ENCODE measurements at regions not wholly inside any gene's neighbourhood (a gene's known extent, or its start where the extent isn't known, plus 50 kb on each side); places are given as distances from the start of the nearest gene placed in this dataset.

GRCh38 chr13:67776151-67776550, 546.0 kb upstream of the PCDH9 start:
- DNase-seq, result no peak
- H3K27ac Mint-ChIP-seq (ENCODE audit: unreplicated experiment), result no peak overlapping the region
- no TSS peak for BruUV-seq (replicated peaks)

GRCh38 chr13:67775359-67775758, 545.2 kb upstream of the PCDH9 start:
- H3K4me1 ChIP-seq, result no peaks in the 10 kb centered on the region
- BruUV-seq (replicated peaks), result no TSS peak
- intact Hi-C loops (cut with micrococcal nuclease; ENCODE audit: unreplicated experiment), result no loop called here
- no peak for TF ChIP-seq CTCF (IDR thresholded peaks at IDR 0.05; ENCODE audit: insufficient read depth in 1 of 2, low read depth in 1 of 2, low read length in 1 of 2, severe bottlenecking in 1 of 2, unreplicated experiment in 1 of 2)
- H3K4me3 ChIP-seq (ENCODE audit: low read depth, low read length), result no peak overlapping the region
- no peak for DNase-seq
- H3K9me3 ChIP-seq, result no peaks in the 10 kb centered on the region
- POLR2A ChIA-PET, result no interaction called here
- H3K27ac Mint-ChIP-seq (ENCODE audit: unreplicated experiment), result no peak overlapping the region
- no peaks in the 10 kb centered on the region for H3K27me3 Mint-ChIP-seq (ENCODE audit: insufficient read depth, unreplicated experiment)
- H3K4me1 Mint-ChIP-seq (ENCODE audit: low read depth, unreplicated experiment), result no peaks in the 10 kb centered on the region
- no peaks in the 10 kb centered on the region for H3K9me3 Mint-ChIP-seq (ENCODE audit: unreplicated experiment)
- H3K36me3 Mint-ChIP-seq (ENCODE audit: insufficient read depth, unreplicated experiment), result no peaks in the 10 kb centered on the region
- CTCF ChIA-PET, result no interaction called here
- no peak overlapping the region for H3K4me3 Mint-ChIP-seq (ENCODE audit: unreplicated experiment)
- no peaks in the 10 kb centered on the region for H3K36me3 ChIP-seq (ENCODE audit: control insufficient read depth, insufficient read depth, low read length)
- H3K27me3 ChIP-seq (replicated peaks; ENCODE audit: control insufficient read depth, insufficient read depth, low read length), result no peaks in the 10 kb centered on the region

More at GRCh38 chr13:67776151-67776550, 546.0 kb upstream of the PCDH9 start:
- H3K9me3 Mint-ChIP-seq (ENCODE audit: unreplicated experiment), result no peaks in the 10 kb centered on the region
- no peak overlapping the region for H3K4me3 Mint-ChIP-seq (ENCODE audit: unreplicated experiment)
- H3K36me3 Mint-ChIP-seq (ENCODE audit: insufficient read depth, unreplicated experiment), result no peaks in the 10 kb centered on the region
- POLR2A ChIA-PET, result no interaction called here
- TF ChIP-seq CTCF (IDR thresholded peaks at IDR 0.05; ENCODE audit: insufficient read depth in 1 of 2, low read depth in 1 of 2, low read length in 1 of 2, severe bottlenecking in 1 of 2, unreplicated experiment in 1 of 2), result no peak
- no peaks in the 10 kb centered on the region for H3K4me1 Mint-ChIP-seq (ENCODE audit: low read depth, unreplicated experiment)
- CTCF ChIA-PET, result no interaction called here
- Histone ChIP-seq H3K4me3 (ENCODE audit: low read depth, low read length) (no peak overlapping the region), H3K9me3 (no peaks in the 10 kb centered on the region), H3K4me1 (no peaks in the 10 kb centered on the region), H3K27me3 (replicated peaks; ENCODE audit: control insufficient read depth, insufficient read depth, low read length) (no peaks in the 10 kb centered on the region), H3K36me3 (ENCODE audit: control insufficient read depth, insufficient read depth, low read length) (no peaks in the 10 kb centered on the region)
- intact Hi-C loops (cut with micrococcal nuclease; ENCODE audit: unreplicated experiment), result no loop called here
- H3K27me3 Mint-ChIP-seq (ENCODE audit: insufficient read depth, unreplicated experiment), result no peaks in the 10 kb centered on the region

- Histone ChIP-seq H3K27me3 (replicated peaks; ENCODE audit: control insufficient read depth, insufficient read depth, low read length) (no peaks in the 10 kb centered on the region), H3K9me3 (no peaks in the 10 kb centered on the region), H3K36me3 (ENCODE audit: control insufficient read depth, insufficient read depth, low read length) (no peaks in the 10 kb centered on the region), H3K4me3 (ENCODE audit: low read depth, low read length) (no peak overlapping the region), H3K4me1 (no peaks in the 10 kb centered on the region)
- Mint-ChIP-seq H3K36me3 (ENCODE audit: insufficient read depth, unreplicated experiment) (no peaks in the 10 kb centered on the region), H3K27ac (ENCODE audit: unreplicated experiment) (no peak overlapping the region), H3K4me1 (ENCODE audit: low read depth, unreplicated experiment) (no peaks in the 10 kb centered on the region), H3K4me3 (ENCODE audit: unreplicated experiment) (no peak overlapping the region), H3K9me3 (ENCODE audit: unreplicated experiment) (no peaks in the 10 kb centered on the region), H3K27me3 (ENCODE audit: insufficient read depth, unreplicated experiment) (peaks cover 3% of the 10 kb centered on the region)
- POLR2A ChIA-PET, result no interaction called here
- DNase-seq, result no peak
- no TSS peak for BruUV-seq (replicated peaks)
- no peak for TF ChIP-seq CTCF (IDR thresholded peaks at IDR 0.05; ENCODE audit: insufficient read depth in 1 of 2, low read depth in 1 of 2, low read length in 1 of 2, severe bottlenecking in 1 of 2, unreplicated experiment in 1 of 2)
- CTCF ChIA-PET, result no interaction called here
- intact Hi-C loops (cut with micrococcal nuclease; ENCODE audit: unreplicated experiment), result no loop called here
These were observed 542.8 kb upstream of the PCDH9 start for GRCh38 chr13:67772807-67773453.

All from Caco-2 (cell line).